IPS-NIHi7 (cell line): ENCODE measurements at regions not wholly inside any gene's neighbourhood (a gene's known extent, or its start where the extent isn't known, plus 50 kb on each side); places are given as distances from the start of the nearest gene placed in this dataset.

ENCODE experiments used
- DNase-seq: peaks from one replicate; pipeline ENCODE4 v3.0.0; 2012; ENCODE audit warnings: mixed read lengths; ENCODE audit errors: extremely low spot score

GRCh38 chr20:6831461-6831860 is 64.0 kb downstream of the BMP2 start:
- DNase-seq, result no peak

- no peak for DNase-seq
Measured at GRCh38 chr20:6832811-6833210, 65.3 kb downstream of the BMP2 start.

GRCh38 chr20:6835609-6836008 is 68.1 kb downstream of the BMP2 start:
- DNase-seq, result no peak

GRCh38 chr20:6836821-6837374 is 69.4 kb downstream of the BMP2 start:
- no peak for DNase-seq

GRCh38 chr20:6837730-6838129 is 70.2 kb downstream of the BMP2 start:
- DNase-seq, result no peak

- DNase-seq, result no peak
Measured at GRCh38 chr20:6838181-6838826, 70.8 kb downstream of the BMP2 start.

GRCh38 chr20:6841128-6841527 is 73.6 kb downstream of the BMP2 start:
- DNase-seq, result no peak

GRCh38 chr20:6845141-6845540 is 77.7 kb downstream of the BMP2 start:
- no peak for DNase-seq

GRCh38 chr20:6848041-6848440 is 80.6 kb downstream of the BMP2 start:
- no peak for DNase-seq

- peak; percentile 16 for DNase-seq
Measured at GRCh38 chr20:6848992-6849391, 81.5 kb downstream of the BMP2 start.

GRCh38 chr20:6851136-6851535 is 83.7 kb downstream of the BMP2 start:
- no peak for DNase-seq

- DNase-seq, result no peak
Measured at GRCh38 chr20:6852478-6852877, 85.0 kb downstream of the BMP2 start.

- DNase-seq, result no peak
Measured at GRCh38 chr20:6855104-6855503, 87.6 kb downstream of the BMP2 start.

GRCh38 chr20:6855796-6856195 is 88.3 kb downstream of the BMP2 start:
- DNase-seq, result no peak

- no peak for DNase-seq
Measured at GRCh38 chr20:6857927-6858326, 90.4 kb downstream of the BMP2 start.

GRCh38 chr20:6863355-6863754 is 95.9 kb downstream of the BMP2 start:
- DNase-seq, result no peak

- DNase-seq, result no peak
Measured at GRCh38 chr20:6863798-6864201, 96.3 kb downstream of the BMP2 start.

GRCh38 chr20:6864740-6865139 is 97.3 kb downstream of the BMP2 start:
- DNase-seq, result no peak

- no peak for DNase-seq
Measured at GRCh38 chr20:6866741-6867140, 99.3 kb downstream of the BMP2 start.

- DNase-seq, result no peak
Measured at GRCh38 chr20:6868861-6869260, 101.4 kb downstream of the BMP2 start.

- no peak for DNase-seq
Measured at GRCh38 chr20:6870559-6870958, 103.1 kb downstream of the BMP2 start.

GRCh38 chr20:6877633-6878032 is 110.1 kb downstream of the BMP2 start:
- no peak for DNase-seq

- DNase-seq, result no peak
Measured at GRCh38 chr20:6882561-6883291, 115.2 kb downstream of the BMP2 start.
